SU-DHL-6 (cell line): ENCODE measurements at regions not wholly inside any gene's neighbourhood (a gene's known extent, or its start where the extent isn't known, plus 50 kb on each side); places are given as distances from the start of the nearest gene placed in this dataset.

Source experiments
- EZH2phosphoT487 ChIP-seq: fragments of 200-600 bp; sonication (generic), shearing (Covaris generic); conservative IDR thresholded peaks from 2 replicates; pipeline ENCODE4 v1.6.1; 2018; ENCODE audit warnings: mild to moderate bottlenecking, antibody characterized with exemption, low read length, moderate library complexity, mixed read lengths
- TF ChIP-seq, protein P1 (sequence below): fragments of 200-600 bp; sonication (generic); IDR thresholded peaks from one replicate; pipeline ENCODE4 v1.5.1; 2017; ENCODE audit warnings: antibody characterized with exemption, mild to moderate bottlenecking, low read length, moderate library complexity; ENCODE audit not compliant: insufficient read depth, poor library complexity, severe bottlenecking

DNA sequence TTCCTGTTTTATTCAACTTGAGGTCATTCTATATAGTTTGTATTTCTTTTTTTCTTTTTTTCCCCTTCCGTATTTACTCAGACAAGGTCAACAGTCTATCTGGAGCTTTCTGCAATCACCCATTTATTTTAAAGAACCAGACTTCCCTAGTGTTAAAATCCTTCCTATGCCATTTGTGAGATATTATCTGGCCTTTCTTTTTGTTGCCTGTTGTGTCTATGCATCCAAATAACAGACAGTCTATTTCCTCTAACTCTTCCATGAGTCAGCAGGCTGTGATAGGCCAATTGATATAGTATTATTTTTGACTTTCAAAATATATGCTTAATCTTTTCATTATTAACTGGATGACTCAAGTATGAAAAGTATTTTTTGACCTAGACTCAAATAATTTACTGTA, 291.2 kb upstream of the PTPRD start:
- TF ChIP-seq, protein P1, sequence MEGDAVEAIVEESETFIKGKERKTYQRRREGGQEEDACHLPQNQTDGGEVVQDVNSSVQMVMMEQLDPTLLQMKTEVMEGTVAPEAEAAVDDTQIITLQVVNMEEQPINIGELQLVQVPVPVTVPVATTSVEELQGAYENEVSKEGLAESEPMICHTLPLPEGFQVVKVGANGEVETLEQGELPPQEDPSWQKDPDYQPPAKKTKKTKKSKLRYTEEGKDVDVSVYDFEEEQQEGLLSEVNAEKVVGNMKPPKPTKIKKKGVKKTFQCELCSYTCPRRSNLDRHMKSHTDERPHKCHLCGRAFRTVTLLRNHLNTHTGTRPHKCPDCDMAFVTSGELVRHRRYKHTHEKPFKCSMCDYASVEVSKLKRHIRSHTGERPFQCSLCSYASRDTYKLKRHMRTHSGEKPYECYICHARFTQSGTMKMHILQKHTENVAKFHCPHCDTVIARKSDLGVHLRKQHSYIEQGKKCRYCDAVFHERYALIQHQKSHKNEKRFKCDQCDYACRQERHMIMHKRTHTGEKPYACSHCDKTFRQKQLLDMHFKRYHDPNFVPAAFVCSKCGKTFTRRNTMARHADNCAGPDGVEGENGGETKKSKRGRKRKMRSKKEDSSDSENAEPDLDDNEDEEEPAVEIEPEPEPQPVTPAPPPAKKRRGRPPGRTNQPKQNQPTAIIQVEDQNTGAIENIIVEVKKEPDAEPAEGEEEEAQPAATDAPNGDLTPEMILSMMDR: no peak
- TF ChIP-seq EZH2phosphoT487: no peak
